Nephron progenitor cell (in vitro differentiated cells): ENCODE measurements at regions not wholly inside any gene's neighbourhood (a gene's known extent, or its start where the extent isn't known, plus 50 kb on each side); places are given as distances from the start of the nearest gene placed in this dataset.

Experiments used
- DNase-seq: peaks from one replicate; pipeline ENCODE4 v3.0.0; 2021
- H3K27ac Mint-ChIP-seq: 2 replicates; pipeline ENCODE4 v1.8.0; 2021; ENCODE audit warnings: mild to moderate bottlenecking, moderate library complexity, mixed read lengths
- H3K27me3 Mint-ChIP-seq: 2 replicates; pipeline ENCODE4 v1.8.0; 2021; ENCODE audit warnings: mild to moderate bottlenecking, low read depth, mixed read lengths; ENCODE audit not compliant: poor library complexity
- H3K36me3 Mint-ChIP-seq: 2 replicates; pipeline ENCODE4 v1.8.0; 2021; ENCODE audit warnings: low read depth, mixed read lengths
- H3K4me1 Mint-ChIP-seq: 2 replicates; pipeline ENCODE4 v1.8.0; 2021; ENCODE audit warnings: mixed read lengths
- H3K4me3 Mint-ChIP-seq: 2 replicates; pipeline ENCODE4 v1.8.0; 2021; ENCODE audit warnings: mild to moderate bottlenecking, moderate library complexity, mixed read lengths
- H3K9me3 Mint-ChIP-seq: 2 replicates; pipeline ENCODE4 v1.8.0; 2021; ENCODE audit warnings: mild to moderate bottlenecking, moderate library complexity, mixed read lengths
- CTCF ChIP-seq: fragments of 200-600 bp; sonication (generic); IDR thresholded peaks from 2 replicates; pipeline ENCODE4 v1.5.0; 2021; ENCODE audit warnings: antibody characterized with exemption

DNA sequence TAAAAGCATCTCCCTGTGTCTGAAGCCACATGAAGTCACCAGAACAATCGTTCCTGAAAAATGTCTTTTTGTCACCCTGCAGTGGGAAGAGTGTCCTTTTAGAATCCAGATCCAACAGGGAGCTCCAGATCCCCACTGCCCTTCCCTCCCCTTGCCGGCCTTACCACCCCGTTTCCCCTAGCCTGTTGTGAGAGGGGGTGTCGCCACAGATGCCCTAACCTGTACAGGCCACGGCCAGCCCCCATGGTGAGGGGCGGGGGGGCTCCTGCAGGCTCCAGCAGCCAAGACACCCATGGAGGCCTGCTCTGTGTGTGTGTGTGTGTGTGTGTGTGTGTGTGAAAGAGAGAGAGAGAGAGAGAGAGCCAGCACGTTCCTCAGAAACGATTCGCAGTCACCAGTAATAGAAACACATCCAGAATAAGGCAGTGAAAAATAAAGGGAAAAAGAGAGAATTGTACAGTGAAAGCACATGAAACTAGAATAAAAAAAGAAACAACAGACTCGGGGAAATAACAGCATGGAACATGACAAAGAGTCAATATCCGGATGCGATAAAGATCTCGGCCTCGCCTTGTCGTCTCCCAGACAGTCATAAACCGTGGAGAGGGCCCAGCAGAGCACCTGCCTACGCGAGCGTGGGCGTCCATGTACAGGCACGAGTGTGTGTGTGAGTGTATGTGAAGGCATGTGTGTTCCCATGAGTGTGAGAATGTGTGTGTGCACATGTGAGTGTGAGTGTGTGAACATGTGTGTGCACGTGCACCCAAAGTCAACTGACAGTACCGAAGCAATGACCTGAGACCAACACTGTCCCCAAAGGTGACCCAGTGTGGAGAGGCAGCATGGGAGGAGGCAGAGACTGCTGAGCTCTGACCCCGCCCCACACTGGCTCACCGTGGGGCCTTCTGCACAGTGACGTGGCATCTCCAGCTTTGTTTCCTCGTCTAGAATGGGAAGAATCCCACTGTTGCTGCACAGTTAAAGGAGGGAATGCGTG, 303.8 kb downstream of the NPHP4 start:
- no peaks in the 10 kb centered on the region for H3K9me3 Mint-ChIP-seq

GRCh38 chr1:5686925-5687706, 305.1 kb downstream of the NPHP4 start:
- Mint-ChIP-seq H3K27ac (no peak overlapping the region), H3K36me3 (no peaks in the 10 kb centered on the region), H3K9me3 (no peaks in the 10 kb centered on the region), H3K4me1 (peaks cover 56% of the 10 kb centered on the region), H3K4me3 (no peak overlapping the region), H3K27me3 (peaks cover 31% of the 10 kb centered on the region)
- TF ChIP-seq CTCF = no peak
- DNase-seq = no peak

More for the DNA sequence above, 303.8 kb downstream of the NPHP4 start:
- no peaks in the 10 kb centered on the region for H3K36me3 Mint-ChIP-seq
- H3K27me3 Mint-ChIP-seq = peaks cover 27% of the 10 kb centered on the region
- no peak overlapping the region for H3K4me3 Mint-ChIP-seq
- TF ChIP-seq CTCF = no peak
- no peak for DNase-seq
- H3K4me1 Mint-ChIP-seq = peaks cover 47% of the 10 kb centered on the region
- peak overlapping the region; percentile 24 for H3K27ac Mint-ChIP-seq

- Mint-ChIP-seq H3K9me3 (no peaks in the 10 kb centered on the region), H3K4me1 (peaks cover 64% of the 10 kb centered on the region), H3K27me3 (peaks cover 32% of the 10 kb centered on the region), H3K36me3 (no peaks in the 10 kb centered on the region), H3K4me3 (no peak overlapping the region), H3K27ac (no peak overlapping the region)
- no peak for DNase-seq
- no peak for TF ChIP-seq CTCF
These were observed 306.0 kb downstream of the NPHP4 start for GRCh38 chr1:5686195-5686594.

DNA sequence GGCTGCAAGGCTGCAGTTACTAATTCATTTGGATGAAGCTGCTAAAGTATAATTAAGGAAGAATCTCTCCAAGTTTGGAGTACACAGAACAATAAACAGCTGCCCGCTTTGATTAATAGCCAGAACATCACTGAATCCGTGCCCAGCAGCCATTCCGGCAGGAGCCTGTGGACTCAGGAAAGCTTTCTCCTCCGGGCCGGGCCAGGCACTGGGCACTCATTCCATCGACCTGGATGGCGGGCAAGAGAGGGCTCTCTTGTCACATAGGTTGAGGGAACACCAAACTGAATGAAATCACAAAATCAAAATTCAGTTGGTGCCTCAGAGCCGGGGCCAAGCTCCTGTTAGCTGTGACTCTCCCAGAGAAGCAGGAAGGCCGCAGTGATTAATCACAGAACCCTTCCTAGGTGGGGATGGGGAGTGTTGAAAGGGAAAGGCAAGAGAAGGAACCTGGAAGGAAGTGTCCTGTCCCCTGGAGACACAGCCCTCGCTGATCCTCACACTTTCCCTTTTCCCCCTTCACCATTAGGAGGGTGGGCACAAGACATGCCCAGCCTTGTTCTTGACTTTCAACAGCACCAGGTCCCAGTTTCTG, 306.7 kb downstream of the NPHP4 start:
- Mint-ChIP-seq H3K36me3 (no peaks in the 10 kb centered on the region), H3K27ac (no peak overlapping the region), H3K27me3 (peaks cover 28% of the 10 kb centered on the region), H3K4me3 (no peak overlapping the region), H3K4me1 (peaks cover 59% of the 10 kb centered on the region), H3K9me3 (no peaks in the 10 kb centered on the region)
- TF ChIP-seq CTCF = no peak
- no peak for DNase-seq

DNA sequence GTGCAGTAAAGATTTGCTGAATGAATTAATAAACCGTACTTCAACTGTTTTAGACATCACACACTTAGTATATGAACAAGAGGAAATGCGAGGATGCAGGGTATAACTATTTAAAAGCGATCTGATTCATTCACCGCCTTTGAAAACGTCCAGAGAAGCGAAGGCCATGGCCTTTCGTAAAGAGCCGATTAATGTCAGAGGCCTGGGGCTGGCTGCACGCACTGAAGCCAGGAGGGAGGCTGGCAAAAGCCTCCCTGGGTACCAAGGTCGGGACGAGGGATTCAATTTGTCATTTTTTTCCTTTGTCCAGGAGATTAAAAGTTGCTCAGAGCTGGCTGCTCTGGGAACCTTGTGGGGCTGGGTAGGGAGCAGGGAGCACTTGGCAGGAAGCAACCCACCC, 307.4 kb downstream of the NPHP4 start:
- H3K27me3 Mint-ChIP-seq = peaks cover 28% of the 10 kb centered on the region
- H3K9me3 Mint-ChIP-seq = no peaks in the 10 kb centered on the region
- H3K36me3 Mint-ChIP-seq = no peaks in the 10 kb centered on the region
- H3K4me1 Mint-ChIP-seq = peaks cover 62% of the 10 kb centered on the region
- no peak for DNase-seq
- TF ChIP-seq CTCF = no peak
- H3K27ac Mint-ChIP-seq = no peak overlapping the region
- H3K4me3 Mint-ChIP-seq = no peak overlapping the region
